ENCODE measurements at regions not wholly inside any gene's neighbourhood (a gene's known extent, or its start where the extent isn't known, plus 50 kb on each side); places are given as distances from the start of the nearest gene placed in this dataset.

- H3K4me1 ChIP-seq: no peaks in the 10 kb centered on the region
- Mint-ChIP-seq H3K36me3 (ENCODE audit: insufficient read depth, unreplicated experiment) (peaks cover 23% of the 10 kb centered on the region), H3K4me3 (ENCODE audit: unreplicated experiment) (no peak overlapping the region), H3K4me1 (ENCODE audit: low read depth, unreplicated experiment) (no peaks in the 10 kb centered on the region), H3K27me3 (ENCODE audit: insufficient read depth, unreplicated experiment) (no peaks in the 10 kb centered on the region), H3K27ac (ENCODE audit: unreplicated experiment) (no peak overlapping the region), H3K9me3 (ENCODE audit: unreplicated experiment) (peaks cover 9% of the 10 kb centered on the region)
- peaks cover 8% of the 10 kb centered on the region; the same call in 1 of the 2 replicates for H3K9me3 ChIP-seq
- POLR2A ChIA-PET: no interaction called here
- DNase-seq: no peak
- H3K36me3 ChIP-seq (ENCODE audit: control insufficient read depth, insufficient read depth, low read length): no peaks in the 10 kb centered on the region
- no peaks in the 10 kb centered on the region for H3K27me3 ChIP-seq (replicated peaks; ENCODE audit: control insufficient read depth, insufficient read depth, low read length)
- intact Hi-C loops (cut with micrococcal nuclease; ENCODE audit: unreplicated experiment): no loop called here
- TF ChIP-seq CTCF (IDR thresholded peaks at IDR 0.05; ENCODE audit: insufficient read depth in 1 of 2, low read depth in 1 of 2, low read length in 1 of 2, severe bottlenecking in 1 of 2, unreplicated experiment in 1 of 2): no peak
- BruUV-seq (replicated peaks): no TSS peak
- CTCF ChIA-PET: no interaction called here
- H3K4me3 ChIP-seq (ENCODE audit: low read depth, low read length): no peak overlapping the region
Measured at GRCh38 chr6:144395826-144396225, 110.7 kb downstream of the UTRN start.

GRCh38 chr6:144397141-144397540 lies 112.0 kb downstream of the UTRN start:
- no TSS peak for BruUV-seq (replicated peaks)
- H3K9me3 Mint-ChIP-seq (ENCODE audit: unreplicated experiment): peaks cover 9% of the 10 kb centered on the region
- peaks cover 8% of the 10 kb centered on the region; the same call in 1 of the 2 replicates for H3K9me3 ChIP-seq
- peaks cover 6% of the 10 kb centered on the region for H3K4me1 Mint-ChIP-seq (ENCODE audit: low read depth, unreplicated experiment)
- H3K27ac Mint-ChIP-seq (ENCODE audit: unreplicated experiment): no peak overlapping the region
- no peaks in the 10 kb centered on the region for H3K27me3 Mint-ChIP-seq (ENCODE audit: insufficient read depth, unreplicated experiment)
- intact Hi-C loops (cut with micrococcal nuclease; ENCODE audit: unreplicated experiment): no loop called here
- DNase-seq: no peak
- no peaks in the 10 kb centered on the region for H3K27me3 ChIP-seq (replicated peaks; ENCODE audit: control insufficient read depth, insufficient read depth, low read length)
- CTCF ChIA-PET: no interaction called here
- H3K36me3 Mint-ChIP-seq (ENCODE audit: insufficient read depth, unreplicated experiment): peaks cover 31% of the 10 kb centered on the region
- no peaks in the 10 kb centered on the region for H3K36me3 ChIP-seq (ENCODE audit: control insufficient read depth, insufficient read depth, low read length)
- no peak overlapping the region for H3K4me3 Mint-ChIP-seq (ENCODE audit: unreplicated experiment)
- no peaks in the 10 kb centered on the region for H3K4me1 ChIP-seq
- POLR2A ChIA-PET: no interaction called here
- H3K4me3 ChIP-seq (ENCODE audit: low read depth, low read length): no peak overlapping the region
- TF ChIP-seq CTCF (IDR thresholded peaks at IDR 0.05; ENCODE audit: insufficient read depth in 1 of 2, low read depth in 1 of 2, low read length in 1 of 2, severe bottlenecking in 1 of 2, unreplicated experiment in 1 of 2): no peak

DNA sequence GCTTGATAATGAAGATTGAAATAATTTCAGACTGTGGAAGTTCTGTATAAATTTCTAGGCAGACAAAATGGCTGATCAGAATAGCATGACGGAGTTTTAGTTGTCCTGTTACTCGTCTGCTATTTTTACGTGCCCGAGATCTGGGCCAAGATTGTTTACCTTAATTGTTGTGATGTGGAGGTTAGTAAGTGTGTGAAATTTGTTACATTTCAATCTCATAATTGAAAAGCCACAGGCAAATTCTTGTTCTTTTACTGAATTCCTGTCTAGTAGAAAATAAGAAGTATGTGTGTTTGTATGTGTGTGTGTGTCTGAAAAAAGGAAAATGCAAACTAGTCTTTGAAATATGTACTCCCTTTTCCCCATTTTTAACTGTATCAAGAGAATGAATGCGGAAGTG lies 115.2 kb downstream of the UTRN start:
- Mint-ChIP-seq H3K27ac (ENCODE audit: unreplicated experiment) (no peak overlapping the region), H3K36me3 (ENCODE audit: insufficient read depth, unreplicated experiment) (peaks cover 51% of the 10 kb centered on the region), H3K27me3 (ENCODE audit: insufficient read depth, unreplicated experiment) (no peaks in the 10 kb centered on the region), H3K4me1 (ENCODE audit: low read depth, unreplicated experiment) (peaks cover 6% of the 10 kb centered on the region), H3K9me3 (ENCODE audit: unreplicated experiment) (peaks cover 9% of the 10 kb centered on the region), H3K4me3 (ENCODE audit: unreplicated experiment) (no peak overlapping the region)
- Histone ChIP-seq H3K4me1 (peaks cover 1% of the 10 kb centered on the region), H3K36me3 (ENCODE audit: control insufficient read depth, insufficient read depth, low read length) (no peaks in the 10 kb centered on the region), H3K27me3 (replicated peaks; ENCODE audit: control insufficient read depth, insufficient read depth, low read length) (no peaks in the 10 kb centered on the region), H3K9me3 (peaks cover 8% of the 10 kb centered on the region; the same call in 1 of the 2 replicates), H3K4me3 (ENCODE audit: low read depth, low read length) (no peak overlapping the region)
- TF ChIP-seq CTCF (IDR thresholded peaks at IDR 0.05; ENCODE audit: insufficient read depth in 1 of 2, low read depth in 1 of 2, low read length in 1 of 2, severe bottlenecking in 1 of 2, unreplicated experiment in 1 of 2): no peak
- BruUV-seq (replicated peaks): no TSS peak
- intact Hi-C loops (cut with micrococcal nuclease; ENCODE audit: unreplicated experiment): no loop called here
- ChIA-PET CTCF (no interaction called here), POLR2A (no interaction called here)
- DNase-seq: no peak
